GM18870 (cell line): ENCODE measurements at regions not wholly inside any gene's neighbourhood (a gene's known extent, or its start where the extent isn't known, plus 50 kb on each side); places are given as distances from the start of the nearest gene placed in this dataset.

ENCODE experiments used
- ATAC-seq: cut with Tn5 transposase; IDR thresholded peaks from one replicate; pipeline ENCODE4 v1.9.1; 2021; ENCODE audit warnings: moderate library complexity; ENCODE audit not compliant: unreplicated experiment

- no peak for ATAC-seq
Observed at GRCh38 chr4:113849771-113850170, 88.2 kb upstream of the CAMK2D start.

- no peak for ATAC-seq
Observed at GRCh38 chr4:113847710-113848109, 86.2 kb upstream of the CAMK2D start.

GRCh38 chr4:113846433-113846832 lies 84.9 kb upstream of the CAMK2D start:
- ATAC-seq = no peak

GRCh38 chr4:113845138-113845537 lies 83.6 kb upstream of the CAMK2D start:
- ATAC-seq = no peak

- no peak for ATAC-seq
Observed at GRCh38 chr4:113844369-113844768, 82.8 kb upstream of the CAMK2D start.

GRCh38 chr4:113840861-113841260 lies 79.3 kb upstream of the CAMK2D start:
- no peak for ATAC-seq

GRCh38 chr4:113838460-113838859 lies 76.9 kb upstream of the CAMK2D start:
- no peak for ATAC-seq

- ATAC-seq = peak; percentile 100
Observed at GRCh38 chr4:113837397-113837796, 75.9 kb upstream of the CAMK2D start.

GRCh38 chr4:113835005-113835404 lies 73.5 kb upstream of the CAMK2D start:
- no peak for ATAC-seq

- ATAC-seq = no peak
Observed at GRCh38 chr4:113834298-113834697, 72.8 kb upstream of the CAMK2D start.

- no peak for ATAC-seq
Observed at GRCh38 chr4:113832803-113833202, 71.3 kb upstream of the CAMK2D start.

GRCh38 chr4:113831457-113831856 lies 69.9 kb upstream of the CAMK2D start:
- ATAC-seq = no peak

GRCh38 chr4:113828702-113829101 lies 67.2 kb upstream of the CAMK2D start:
- ATAC-seq = no peak

- no peak for ATAC-seq
Observed at GRCh38 chr4:113827285-113827684, 65.7 kb upstream of the CAMK2D start.

GRCh38 chr4:113826421-113826820 lies 64.9 kb upstream of the CAMK2D start:
- no peak for ATAC-seq

GRCh38 chr4:113825272-113825671 lies 63.7 kb upstream of the CAMK2D start:
- ATAC-seq = peak; percentile 62

- no peak for ATAC-seq
Observed at GRCh38 chr4:113824396-113824795, 62.9 kb upstream of the CAMK2D start.

- ATAC-seq = peak; percentile 57
Observed at GRCh38 chr4:113823291-113823659, 61.7 kb upstream of the CAMK2D start.

GRCh38 chr4:113822555-113823290 lies 61.2 kb upstream of the CAMK2D start:
- peak; percentile 87 for ATAC-seq

GRCh38 chr4:113821856-113822255 lies 60.3 kb upstream of the CAMK2D start:
- ATAC-seq = no peak

GRCh38 chr4:113820108-113820507 lies 58.6 kb upstream of the CAMK2D start:
- ATAC-seq = no peak

GRCh38 chr4:113815826-113816225 lies 54.3 kb upstream of the CAMK2D start:
- no peak for ATAC-seq

- no peak for ATAC-seq
Observed at GRCh38 chr4:113811359-113811758, 49.8 kb upstream of the CAMK2D start.
